Hindlimb muscle (tissue), 1 donor: ENCODE measurements at regions not wholly inside any gene's neighbourhood (a gene's known extent, or its start where the extent isn't known, plus 50 kb on each side); places are given as distances from the start of the nearest gene placed in this dataset.

Experiments used
- DNase-seq: peaks from one replicate; pipeline ENCODE4 v3.0.0-alpha.2; 2013

DNA sequence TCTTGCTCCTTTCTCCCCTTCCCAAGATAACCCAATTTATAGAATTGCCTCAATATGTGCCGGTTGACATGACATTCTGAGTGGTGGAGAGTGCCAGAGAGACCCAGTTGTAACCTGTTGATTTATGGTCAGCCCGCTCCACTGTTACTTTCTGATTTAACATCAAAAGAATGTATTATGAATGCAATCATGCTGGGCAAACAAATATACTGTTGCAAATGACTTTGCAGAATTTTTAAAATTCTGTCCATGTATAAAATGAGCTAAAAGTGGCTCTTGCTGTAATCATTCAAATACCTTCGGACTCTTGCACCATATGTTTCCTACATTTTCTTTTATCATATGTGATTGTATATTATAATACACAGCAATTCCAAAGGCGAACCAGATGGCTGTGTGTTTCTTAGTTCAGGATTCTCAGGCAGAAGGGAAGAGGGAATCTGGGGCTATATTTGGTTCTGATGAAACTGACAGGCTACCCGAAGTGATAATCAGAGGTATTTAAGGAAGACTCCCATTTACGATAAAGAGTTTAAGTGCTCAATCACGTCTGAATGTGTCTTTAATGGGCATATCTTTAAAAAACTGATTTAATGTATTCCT, 131.7 kb downstream of the CLCN4 start:
- DNase-seq: no peak

- DNase-seq: no peak
Measured at GRCh38 chrX:10296576-10296975, 139.8 kb downstream of the CLCN4 start.

DNA sequence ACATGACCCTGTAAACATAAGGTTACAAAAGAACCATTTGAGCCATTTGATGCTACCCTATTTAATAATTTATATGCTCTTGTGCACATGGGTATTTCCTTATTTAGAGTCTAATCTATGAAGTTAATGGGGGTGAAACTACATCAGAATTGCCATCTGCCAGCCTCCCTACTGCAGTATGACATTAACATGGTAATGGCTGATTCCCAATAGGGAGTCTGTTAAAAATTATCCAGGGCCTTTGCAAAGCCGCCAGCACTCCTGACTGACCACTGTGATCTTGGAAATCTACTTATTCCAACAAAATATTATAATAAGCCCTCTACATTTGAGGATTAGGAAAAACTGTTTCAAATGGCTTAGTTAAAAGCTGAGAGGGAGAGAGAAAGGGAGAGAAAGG, 153.7 kb downstream of the CLCN4 start:
- no peak for DNase-seq

- DNase-seq: no peak
Measured at GRCh38 chrX:10314530-10315104, 157.8 kb downstream of the CLCN4 start.

- peak; percentile 17 for DNase-seq
Measured at GRCh38 chrX:10325611-10326010, 168.8 kb downstream of the CLCN4 start.

DNA sequence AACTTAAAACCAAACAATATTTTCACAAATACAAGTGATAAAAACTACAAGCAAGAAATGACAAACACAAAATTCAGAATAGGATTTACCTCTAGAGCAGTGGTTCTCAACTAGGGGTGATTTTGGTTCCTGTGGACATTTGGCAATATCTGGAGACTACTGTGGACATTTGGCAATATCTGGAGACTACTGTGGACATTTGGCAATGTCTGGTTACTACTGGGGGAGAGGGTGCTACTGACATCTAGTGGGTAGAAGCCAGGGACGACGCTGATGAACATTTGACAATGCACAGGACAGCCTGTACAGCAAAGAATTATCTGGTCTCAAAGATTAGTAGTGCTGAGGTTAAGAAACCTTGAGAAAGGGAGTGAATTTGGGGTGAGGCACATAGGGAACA, 169.8 kb downstream of the CLCN4 start:
- DNase-seq: no peak

- no peak for DNase-seq
Measured at GRCh38 chrX:10327651-10328050, 170.9 kb downstream of the CLCN4 start.

- DNase-seq: no peak
Measured at GRCh38 chrX:10329984-10330383, 173.2 kb downstream of the CLCN4 start.

GRCh38 chrX:10341309-10341708, 184.5 kb downstream of the CLCN4 start:
- DNase-seq: no peak

GRCh38 chrX:10350221-10350620, 193.4 kb downstream of the CLCN4 start:
- no peak for DNase-seq

DNA sequence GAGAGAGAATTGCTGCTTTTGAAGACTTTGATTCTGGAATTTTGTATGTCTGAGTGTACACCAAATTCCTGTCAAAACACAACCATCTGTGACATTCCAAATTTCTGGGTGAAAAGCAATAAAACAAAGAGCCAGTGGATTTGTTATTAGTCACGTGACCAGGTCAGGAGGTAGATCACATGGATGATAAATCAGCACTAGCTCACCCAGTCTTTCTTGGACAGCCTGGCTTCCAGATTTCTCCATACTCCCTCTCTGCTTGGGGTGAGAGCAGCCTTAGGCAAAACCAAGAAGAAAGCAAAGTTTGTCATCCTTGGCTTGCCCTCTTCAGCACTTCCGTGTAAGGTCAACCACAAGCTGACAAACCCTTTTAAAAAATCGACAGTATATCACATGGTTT, 194.2 kb downstream of the CLCN4 start:
- DNase-seq: no peak

DNA sequence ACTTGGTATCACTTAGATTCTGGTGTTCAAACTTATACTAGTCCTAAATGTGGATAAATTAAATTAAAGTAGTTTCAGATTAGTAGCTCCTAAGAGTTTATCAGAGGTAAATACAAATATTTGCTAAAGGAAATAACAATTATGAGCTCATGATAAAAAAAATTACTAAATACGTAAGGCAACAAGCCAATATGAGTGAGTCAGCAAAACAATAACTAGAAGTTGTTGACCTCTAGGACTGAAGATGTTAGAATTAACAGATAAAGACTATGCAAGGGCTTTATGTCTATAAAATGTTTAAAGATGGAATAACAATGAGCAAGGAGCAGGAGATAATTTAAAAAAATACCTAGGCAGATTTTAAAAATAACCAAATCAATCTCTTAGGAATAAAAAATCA, 195.8 kb downstream of the CLCN4 start:
- DNase-seq: no peak

- DNase-seq: no peak
Measured at GRCh38 chrX:10356979-10357378, 200.2 kb downstream of the CLCN4 start.

- DNase-seq: no peak
Measured at GRCh38 chrX:10358958-10359357, 202.2 kb downstream of the CLCN4 start.

- peak; percentile 49 for DNase-seq
Measured at GRCh38 chrX:10360116-10360515, 203.3 kb downstream of the CLCN4 start.

DNA sequence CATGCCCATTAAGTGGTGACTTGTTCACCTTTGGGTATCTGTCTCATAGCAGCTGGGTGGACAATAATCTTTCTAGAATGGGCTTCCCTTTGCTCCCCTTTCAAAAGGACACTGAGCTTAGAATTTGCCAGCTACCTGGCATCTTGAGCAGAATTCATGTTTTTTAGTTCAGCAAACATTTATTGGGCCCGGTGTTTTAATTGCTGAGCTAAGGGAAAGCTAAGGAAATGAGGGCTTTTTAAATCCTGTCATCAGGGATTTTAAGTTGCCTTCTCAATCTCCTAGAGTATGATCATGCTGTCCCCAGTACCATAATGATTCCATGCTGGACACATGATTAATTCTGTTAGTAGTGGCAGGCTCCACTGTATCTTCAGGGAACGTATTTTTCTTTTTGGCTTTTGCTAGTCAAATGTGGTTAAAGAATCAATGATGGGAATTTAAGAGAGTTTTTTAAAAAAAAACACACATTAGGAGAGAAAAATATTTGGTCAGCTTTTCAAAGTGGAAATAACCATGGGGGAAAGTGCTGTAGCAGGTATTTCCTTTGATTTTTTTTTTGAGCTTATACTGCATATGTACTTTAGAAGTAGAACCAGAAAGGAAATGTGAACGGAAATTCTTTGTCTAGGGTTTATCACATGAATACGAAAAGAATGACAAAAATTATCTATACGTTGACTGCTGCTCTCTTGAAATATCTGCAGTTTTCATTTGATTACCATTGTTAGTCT, 208.9 kb downstream of the CLCN4 start:
- no peak for DNase-seq

- peak; percentile 15 for DNase-seq
Measured at GRCh38 chrX:10367406-10367805, 210.6 kb downstream of the CLCN4 start.

GRCh38 chrX:10370976-10371375, 214.2 kb downstream of the CLCN4 start:
- DNase-seq: no peak

- no peak for DNase-seq
Measured at GRCh38 chrX:10377427-10377826, 220.7 kb downstream of the CLCN4 start.

DNA sequence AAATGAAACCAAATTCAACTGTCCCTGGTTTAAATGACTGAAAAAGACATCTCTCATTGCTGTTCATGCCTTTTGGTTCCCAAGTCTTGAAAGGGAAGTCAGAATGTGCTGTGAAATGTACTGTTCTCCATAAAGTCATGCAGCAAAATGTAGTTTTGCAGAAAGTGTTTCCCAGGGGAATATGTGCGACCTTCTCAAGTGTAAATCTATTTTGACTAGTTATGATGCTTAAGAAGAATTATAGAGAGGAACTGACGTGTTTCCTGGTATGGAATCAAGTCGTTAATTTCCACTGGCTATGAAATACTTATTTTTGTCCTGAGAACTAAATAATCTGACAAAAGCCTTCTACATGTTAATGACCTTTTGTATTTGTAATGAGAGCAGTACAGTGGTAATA, 223.1 kb downstream of the CLCN4 start:
- DNase-seq: peak; percentile 26

DNA sequence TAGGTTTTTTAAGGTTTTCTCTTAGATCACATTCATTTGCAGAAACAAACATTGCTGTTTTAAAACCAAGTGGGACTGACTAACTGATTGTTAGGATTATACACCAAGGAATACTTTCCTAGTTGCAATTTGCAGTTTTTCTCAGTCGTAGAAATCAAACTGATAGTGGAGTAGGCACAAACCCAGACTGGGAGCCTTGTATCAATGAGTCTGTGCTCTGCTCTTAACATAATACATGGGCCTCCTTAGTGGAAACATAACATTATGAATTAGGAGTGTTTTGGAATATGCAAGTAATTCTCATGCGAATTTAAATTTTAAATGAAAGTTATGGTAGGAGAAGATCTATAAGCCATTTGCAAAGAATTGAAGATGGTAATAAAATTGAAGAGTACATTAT, 223.5 kb downstream of the CLCN4 start:
- DNase-seq: no peak

- no peak for DNase-seq
Measured at GRCh38 chrX:10381193-10381592, 224.4 kb downstream of the CLCN4 start.

DNA sequence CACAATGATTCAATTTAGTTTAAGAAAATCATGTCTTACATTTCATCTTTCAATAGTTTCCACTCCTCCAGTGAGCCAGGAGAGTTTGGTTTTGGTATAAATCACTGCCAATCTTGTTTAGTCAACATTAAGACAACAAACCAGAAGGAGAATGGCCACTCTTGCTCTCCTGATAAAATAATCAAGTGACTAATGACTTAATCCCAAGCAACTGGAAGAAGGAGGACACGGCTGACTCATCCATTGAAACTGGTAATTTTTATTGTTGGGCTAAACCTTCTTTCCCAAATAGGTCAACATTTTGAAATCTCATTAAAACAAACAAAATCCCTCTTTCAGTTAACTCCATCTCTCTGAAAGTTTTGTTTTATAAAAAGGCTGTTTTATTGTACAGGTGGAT, 230.2 kb downstream of the CLCN4 start:
- no peak for DNase-seq

DNA sequence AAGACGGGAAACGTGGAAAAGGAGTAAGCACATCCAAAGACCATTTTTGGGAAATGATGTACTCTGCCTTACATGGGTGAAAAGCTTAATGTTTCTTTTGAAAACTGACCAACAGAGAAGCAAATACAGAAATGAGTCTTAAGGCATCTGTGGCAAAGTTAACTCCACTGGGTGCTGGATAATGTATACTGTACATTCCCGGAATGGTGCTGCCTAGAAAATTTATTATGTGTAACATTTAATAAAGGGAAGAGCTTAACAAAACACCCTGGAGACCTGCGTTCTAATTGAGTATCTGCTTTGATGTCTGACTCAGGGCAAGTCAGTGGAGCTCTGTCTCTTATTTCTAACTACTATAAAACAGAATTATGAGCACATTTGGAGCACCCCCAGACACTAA, 230.2 kb downstream of the MID1 start:
- no peak for DNase-seq
